Mesenchymal stem cell (in vitro differentiated cells and primary cell): ENCODE measurements at regions not wholly inside any gene's neighbourhood (a gene's known extent, or its start where the extent isn't known, plus 50 kb on each side); places are given as distances from the start of the nearest gene placed in this dataset.

Experiments used
- DNase-seq: peaks from one replicate; pipeline ENCODE4 v3.0.0-alpha.2; 2013
- H2AFZ ChIP-seq: one replicate; pipeline ENCODE4 v1.6.1; 2013; ENCODE audit warnings: low read depth, mild to moderate bottlenecking, control low read depth, inconsistent platforms, low read length, moderate library complexity
- H2AK5ac ChIP-seq: 2 replicates; pipeline ENCODE4 v1.6.1; 2013; ENCODE audit warnings: low read length, moderate library complexity, mild to moderate bottlenecking, inconsistent platforms; ENCODE audit not compliant: severe bottlenecking
- H2BK120ac ChIP-seq: one replicate; pipeline ENCODE4 v1.6.1; 2013; ENCODE audit warnings: low read depth, mild to moderate bottlenecking, inconsistent platforms, low read length, moderate library complexity
- H2BK12ac ChIP-seq, 2 experiments: one replicate each; pipeline ENCODE4 v1.6.1; 2013; ENCODE audit warnings: inconsistent platforms in 2 of 2, low read length in 2 of 2, mild to moderate bottlenecking in 2 of 2, moderate library complexity in 2 of 2, control low read depth in 1 of 2
- H2BK15ac ChIP-seq: one replicate; pipeline ENCODE4 v1.6.1; 2013; ENCODE audit warnings: mild to moderate bottlenecking, low read depth, inconsistent platforms; ENCODE audit not compliant: poor library complexity, severe bottlenecking
- H2BK5ac ChIP-seq: 2 replicates; pipeline ENCODE4 v1.6.1; 2013; ENCODE audit warnings: low read depth, mild to moderate bottlenecking, low read length, control low read depth, inconsistent platforms; ENCODE audit not compliant: poor library complexity, severe bottlenecking
- H3K14ac ChIP-seq, 2 experiments: one replicate each; pipeline ENCODE4 v1.6.1; 2013; ENCODE audit warnings: inconsistent platforms in 2 of 2, low read length in 2 of 2, control low read depth in 1 of 2, mild to moderate bottlenecking in 1 of 2, moderate library complexity in 1 of 2
- H3K18ac ChIP-seq, 2 experiments: one replicate each; pipeline ENCODE4 v1.6.1; 2013; ENCODE audit warnings: inconsistent platforms in 2 of 2, low read length in 2 of 2, control low read depth in 1 of 2, low read depth in 1 of 2, mild to moderate bottlenecking in 1 of 2
- H3K23ac ChIP-seq, 2 experiments: one replicate each; pipeline ENCODE4 v1.6.1; 2013; ENCODE audit warnings: inconsistent platforms in 2 of 2, low read length in 2 of 2, mild to moderate bottlenecking in 2 of 2, moderate library complexity in 2 of 2, control low read depth in 1 of 2
- H3K27ac ChIP-seq: 2 replicates; pipeline ENCODE4 v1.5.1; 2013; ENCODE audit warnings: mild to moderate bottlenecking, moderate library complexity, low read length, control low read depth, inconsistent platforms; ENCODE audit not compliant: poor library complexity, severe bottlenecking
- H3K27me3 ChIP-seq, 2 experiments: 2 replicates each; pipeline versions ENCODE4 v1.6.1 to v1.7.0; 2013; ENCODE audit warnings: low read length in 2 of 2, mild to moderate bottlenecking in 2 of 2, moderate library complexity in 2 of 2, control low read depth in 1 of 2, inconsistent platforms in 1 of 2; ENCODE audit not compliant: control insufficient read depth in 1 of 2, insufficient read depth in 1 of 2
- H3K36me3 ChIP-seq, 2 experiments: 2 replicates each; pipeline versions ENCODE4 v1.6.1 to v1.7.0; 2013; ENCODE audit warnings: low read length in 2 of 2, control low read depth in 1 of 2, inconsistent platforms in 1 of 2, low read depth in 1 of 2, mild to moderate bottlenecking in 1 of 2; ENCODE audit not compliant: insufficient read depth in 2 of 2, control insufficient read depth in 1 of 2
- H3K4ac ChIP-seq, 2 experiments: one replicate each; pipeline ENCODE4 v1.6.1; 2013; ENCODE audit warnings: inconsistent platforms in 2 of 2, low read length in 2 of 2, mild to moderate bottlenecking in 2 of 2, moderate library complexity in 2 of 2, control low read depth in 1 of 2, low read depth in 1 of 2
- H3K4me1 ChIP-seq: 2 replicates; pipeline ENCODE4 v1.6.1; 2013; ENCODE audit warnings: low read depth, low read length, control low read depth; ENCODE audit not compliant: control insufficient read depth, insufficient read depth
- H3K4me2 ChIP-seq: 2 replicates; pipeline ENCODE4 v1.6.1; 2013; ENCODE audit warnings: low read length, mild to moderate bottlenecking, inconsistent platforms; ENCODE audit not compliant: poor library complexity, severe bottlenecking
- H3K4me3 ChIP-seq, 2 experiments: 2 replicates each; pipeline versions ENCODE4 v1.5.1 to v1.7.0; 2013; ENCODE audit warnings: low read length in 2 of 2, mild to moderate bottlenecking in 2 of 2, control low read depth in 1 of 2, low read depth in 1 of 2; ENCODE audit not compliant: insufficient read depth in 1 of 2
- H3K79me1 ChIP-seq: replicated peaks from 2 replicates; pipeline ENCODE4 v1.6.1; 2013; ENCODE audit warnings: mild to moderate bottlenecking, control low read depth, low read length, inconsistent platforms; ENCODE audit not compliant: poor library complexity, severe bottlenecking
- H3K9ac ChIP-seq: 2 replicates; pipeline ENCODE4 v1.7.0; 2013; ENCODE audit warnings: mild to moderate bottlenecking, low read length, moderate library complexity
- H3K9me3 ChIP-seq: 2 replicates; pipeline ENCODE4 v1.7.0; 2013; ENCODE audit warnings: mild to moderate bottlenecking, low read length; ENCODE audit not compliant: control insufficient read depth
- H4K8ac ChIP-seq: one replicate; pipeline ENCODE4 v1.6.1; 2013; ENCODE audit warnings: inconsistent platforms, mild to moderate bottlenecking, low read length, moderate library complexity
- H4K91ac ChIP-seq: one replicate; pipeline ENCODE4 v1.6.1; 2013; ENCODE audit warnings: mild to moderate bottlenecking, low read length, inconsistent platforms
- WGBS: methylation state at CpG from one replicate; pipeline ENCODE4 v1.1.7; 2013; ENCODE audit warnings: mixed read lengths; 5-methylcytosine and 5-hydroxymethylcytosine counted together

DNA sequence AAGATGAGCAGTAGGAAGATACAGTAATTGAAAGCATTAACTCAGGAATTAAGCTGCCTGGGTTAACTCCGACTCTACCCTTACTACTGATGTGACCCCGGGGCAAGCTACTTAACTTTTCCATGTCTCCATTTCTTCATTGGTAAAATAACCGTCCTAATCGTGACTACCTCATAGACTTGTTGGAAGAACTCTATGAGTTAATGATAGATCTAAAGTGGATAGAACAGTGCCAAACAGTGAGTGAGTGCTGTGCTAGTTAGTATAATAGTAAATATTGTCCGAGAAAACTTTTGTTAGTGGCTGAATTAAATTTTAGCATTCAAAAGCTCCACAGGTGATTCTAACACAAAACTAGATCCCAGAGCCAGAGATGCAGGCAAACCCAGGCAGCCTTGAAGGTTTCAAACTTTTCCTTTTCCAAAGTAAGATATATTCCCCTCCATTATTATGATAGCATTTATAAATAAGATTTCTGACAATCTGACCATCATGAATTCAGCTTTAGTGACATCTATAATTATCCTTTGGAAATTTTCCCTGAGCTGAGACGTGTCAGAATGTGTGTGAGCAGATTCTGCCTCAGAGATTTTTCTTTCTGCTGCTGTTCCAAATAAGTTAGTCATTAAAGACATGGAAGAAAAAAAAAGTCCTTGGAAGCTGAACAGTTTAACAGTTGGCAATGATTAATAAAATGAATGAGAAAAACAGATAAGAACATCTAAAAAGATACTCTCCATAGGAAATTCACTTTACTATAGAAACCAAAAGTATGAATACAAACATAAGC is 369.5 kb downstream of the PRELID2 start:
- Histone ChIP-seq H3K4me2 (peak overlapping the region; percentile 33), H3K27me3 (no peaks in the 10 kb centered on the region), H2BK120ac (no peak overlapping the region), H3K79me1 (no peaks in the 10 kb centered on the region), H3K14ac (no peak overlapping the region), H3K4ac (no peak overlapping the region), H3K18ac (no peak overlapping the region), H2BK15ac (no peak overlapping the region), H2AFZ (no peak overlapping the region), H3K9ac (peak overlapping the region; percentile 35), H3K36me3 (no peaks in the 10 kb centered on the region), H3K23ac (no peak overlapping the region), H3K27ac (peak overlapping the region; percentile 64), H2AK5ac (no peak overlapping the region), H3K9me3 (no peaks in the 10 kb centered on the region), H2BK5ac (no peak overlapping the region), H4K8ac (no peak overlapping the region), H4K91ac (no peak overlapping the region), H2BK12ac (no peak overlapping the region), H3K4me3 (no peak overlapping the region), H3K4me1 (no peaks in the 10 kb centered on the region)
- DNase-seq = no peak
- WGBS = 93% methylated on average over 6 of the region's 6 CpGs

DNA sequence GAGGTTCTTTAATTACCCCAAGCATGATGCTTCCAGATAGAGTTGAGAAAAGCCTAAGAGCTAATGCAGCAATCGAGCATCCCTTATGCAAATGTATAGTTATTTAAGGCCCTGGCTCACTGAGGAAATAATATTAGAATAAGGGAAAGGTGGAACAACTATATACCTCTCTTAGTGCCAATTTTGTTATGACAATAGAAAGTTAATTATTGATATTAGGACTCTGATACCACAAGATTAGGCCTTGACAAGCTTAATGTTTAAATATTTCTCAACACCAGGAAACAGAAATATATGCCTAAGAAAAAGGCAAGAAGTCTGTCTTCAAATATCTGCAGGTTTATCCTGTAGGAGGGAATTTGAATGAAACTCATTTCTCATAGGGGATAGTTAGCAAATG is 371.0 kb downstream of the PRELID2 start:
- H3K4ac ChIP-seq = no peak overlapping the region
- no peak overlapping the region for H3K23ac ChIP-seq
- no peak overlapping the region for H3K27ac ChIP-seq
- H4K8ac ChIP-seq = no peak overlapping the region
- no peak overlapping the region for H3K4me2 ChIP-seq
- H2BK120ac ChIP-seq = no peak overlapping the region
- no peaks in the 10 kb centered on the region for H3K27me3 ChIP-seq
- no peaks in the 10 kb centered on the region for H3K9me3 ChIP-seq
- H3K9ac ChIP-seq = no peak overlapping the region
- DNase-seq = no peak
- no peak overlapping the region for H4K91ac ChIP-seq
- H2BK5ac ChIP-seq = no peak overlapping the region
- no CpG with 5 or more reads among the region's 1 CpG for WGBS
- H2AFZ ChIP-seq = no peak overlapping the region
- no peak overlapping the region for H3K18ac ChIP-seq
- H3K4me1 ChIP-seq = no peaks in the 10 kb centered on the region
- no peaks in the 10 kb centered on the region for H3K79me1 ChIP-seq
- no peaks in the 10 kb centered on the region for H3K36me3 ChIP-seq
- no peak overlapping the region for H2AK5ac ChIP-seq
- no peak overlapping the region for H3K14ac ChIP-seq
- H2BK12ac ChIP-seq = no peak overlapping the region
- no peak overlapping the region for H3K4me3 ChIP-seq
- H2BK15ac ChIP-seq = no peak overlapping the region

DNA sequence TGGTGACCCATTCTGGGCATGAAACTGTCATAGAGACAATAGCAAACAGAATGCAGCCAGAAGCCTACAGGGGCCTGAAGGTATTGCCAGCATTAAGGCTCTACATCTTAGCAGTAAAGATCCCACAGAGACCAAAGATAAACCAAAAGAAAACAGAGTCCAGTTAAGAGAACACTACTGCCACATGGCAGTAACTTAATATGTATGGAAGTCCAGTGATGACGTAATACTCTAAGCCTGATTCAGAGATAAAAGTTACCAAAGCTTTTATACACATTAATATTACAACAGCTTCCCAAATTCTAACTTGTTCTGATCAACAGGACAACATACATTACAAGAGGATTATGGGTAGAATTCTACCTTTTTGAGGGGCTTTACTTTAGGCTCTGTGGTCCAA is 371.5 kb downstream of the PRELID2 start:
- Histone ChIP-seq H3K18ac (no peak overlapping the region), H4K91ac (no peak overlapping the region), H2BK12ac (no peak overlapping the region), H3K4me1 (no peaks in the 10 kb centered on the region), H3K23ac (no peak overlapping the region), H3K27ac (no peak overlapping the region), H2AK5ac (no peak overlapping the region), H3K79me1 (no peaks in the 10 kb centered on the region), H3K27me3 (no peaks in the 10 kb centered on the region), H3K4ac (no peak overlapping the region), H3K36me3 (no peaks in the 10 kb centered on the region), H3K4me2 (no peak overlapping the region), H3K9me3 (no peaks in the 10 kb centered on the region), H3K9ac (no peak overlapping the region), H2BK120ac (no peak overlapping the region), H3K4me3 (no peak overlapping the region), H2BK15ac (no peak overlapping the region), H3K14ac (no peak overlapping the region), H2BK5ac (no peak overlapping the region), H4K8ac (no peak overlapping the region), H2AFZ (no peak overlapping the region)
- no peak for DNase-seq
- no CpG with 5 or more reads among the region's 1 CpG for WGBS

DNA sequence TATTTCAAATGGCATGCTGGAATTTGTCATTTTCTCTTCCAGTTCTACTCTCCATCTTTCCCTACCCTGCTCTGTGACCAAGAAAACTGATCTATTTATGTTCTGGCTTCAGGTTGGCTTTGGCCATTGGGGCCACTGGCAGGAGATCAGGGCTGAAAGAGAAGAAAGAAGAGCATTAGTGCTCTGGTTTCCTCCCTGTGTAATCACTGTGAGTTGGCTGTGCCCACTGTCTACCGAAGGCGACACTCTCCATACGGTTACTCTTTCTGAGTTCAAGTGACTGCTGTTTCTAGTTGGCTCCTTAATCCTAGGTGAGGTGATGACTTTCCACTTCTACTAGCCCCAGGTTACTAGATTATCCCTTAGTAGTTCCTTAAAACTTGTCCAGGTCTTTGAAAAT is 372.6 kb downstream of the PRELID2 start:
- H3K4me1 ChIP-seq = no peaks in the 10 kb centered on the region
- H3K27me3 ChIP-seq = no peaks in the 10 kb centered on the region
- H3K18ac ChIP-seq = no peak overlapping the region
- H3K27ac ChIP-seq = no peak overlapping the region
- no peak overlapping the region for H2BK12ac ChIP-seq
- no peaks in the 10 kb centered on the region for H3K79me1 ChIP-seq
- H2BK5ac ChIP-seq = no peak overlapping the region
- peak overlapping the region; percentile 54 for H4K8ac ChIP-seq
- no peak overlapping the region for H2AK5ac ChIP-seq
- H3K23ac ChIP-seq = no peak overlapping the region
- no peak overlapping the region for H3K4ac ChIP-seq
- H3K9ac ChIP-seq = no peak overlapping the region
- no peak overlapping the region for H2BK15ac ChIP-seq
- H3K14ac ChIP-seq = no peak overlapping the region
- no peak overlapping the region for H2AFZ ChIP-seq
- 93% methylated on average over 3 of the region's 3 CpGs for WGBS
- no peak overlapping the region for H2BK120ac ChIP-seq
- H3K9me3 ChIP-seq = no peaks in the 10 kb centered on the region
- no peak for DNase-seq
- no peak overlapping the region for H3K4me3 ChIP-seq
- H3K4me2 ChIP-seq = no peak overlapping the region
- no peak overlapping the region for H4K91ac ChIP-seq
- no peaks in the 10 kb centered on the region for H3K36me3 ChIP-seq
